HG02588 (cell line): ENCODE measurements at regions not wholly inside any gene's neighbourhood (a gene's known extent, or its start where the extent isn't known, plus 50 kb on each side); places are given as distances from the start of the nearest gene placed in this dataset.
"Not testable (repeated sequence)": the region's sequence is repeated elsewhere in the genome, so short reads cannot be mapped to it uniquely, and the experiment has no call there.

Experiments
- ATAC-seq: cut with Tn5 transposase; IDR thresholded peaks from one replicate; pipeline ENCODE4 v1.9.1; 2021; ENCODE audit warnings: mild to moderate bottlenecking, moderate library complexity; ENCODE audit not compliant: unreplicated experiment

GRCh38 chr5:167063788-167064187, 1227.7 kb upstream of the WWC1 start:
- ATAC-seq = no peak

DNA sequence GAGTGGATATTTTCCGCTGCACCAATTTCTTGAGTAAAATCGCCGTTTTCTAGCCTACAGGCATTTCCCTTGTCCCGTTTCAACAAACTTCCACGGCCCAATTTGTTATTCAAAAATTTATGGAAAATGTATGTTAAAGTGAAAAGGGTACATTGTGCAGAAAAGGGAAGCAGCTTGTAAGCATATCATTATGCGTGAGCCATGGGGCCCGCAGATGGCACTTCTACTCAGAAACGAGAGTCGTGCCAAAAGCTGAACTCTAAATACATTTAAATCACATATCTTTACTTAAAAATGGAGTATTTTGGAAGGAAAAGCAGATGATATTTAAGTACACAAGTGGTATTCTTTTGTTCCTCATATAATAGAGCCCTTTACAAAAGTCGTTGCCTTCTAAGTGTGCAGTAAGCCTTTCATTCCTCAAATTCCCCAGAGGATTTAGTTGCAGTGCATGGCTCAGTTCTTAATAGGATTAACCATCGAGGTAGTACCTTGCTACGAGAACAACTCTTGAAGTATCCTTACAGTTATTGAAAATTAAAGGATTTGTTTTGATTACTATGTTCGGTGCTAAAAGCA, 1227.2 kb upstream of the WWC1 start:
- ATAC-seq = no peak

DNA sequence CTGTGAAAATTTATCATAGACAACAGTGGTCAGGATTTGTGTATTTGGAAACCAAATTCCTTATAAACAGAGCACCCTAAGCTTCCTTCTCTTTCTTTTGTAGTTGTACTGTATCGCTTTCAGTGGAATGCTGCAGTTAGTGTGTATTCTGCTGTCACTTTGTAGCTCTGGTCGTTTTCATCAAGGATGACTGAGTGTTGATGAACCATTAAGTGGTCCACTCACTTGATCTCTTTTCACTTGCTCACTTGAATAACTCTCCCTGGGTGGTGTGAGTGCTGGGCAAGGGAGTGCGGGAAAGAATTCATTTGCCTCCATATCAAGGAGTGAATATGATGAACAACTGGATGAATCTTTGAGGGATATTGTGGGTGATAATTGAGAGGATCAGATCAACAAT, 1225.7 kb upstream of the WWC1 start:
- no peak for ATAC-seq

DNA sequence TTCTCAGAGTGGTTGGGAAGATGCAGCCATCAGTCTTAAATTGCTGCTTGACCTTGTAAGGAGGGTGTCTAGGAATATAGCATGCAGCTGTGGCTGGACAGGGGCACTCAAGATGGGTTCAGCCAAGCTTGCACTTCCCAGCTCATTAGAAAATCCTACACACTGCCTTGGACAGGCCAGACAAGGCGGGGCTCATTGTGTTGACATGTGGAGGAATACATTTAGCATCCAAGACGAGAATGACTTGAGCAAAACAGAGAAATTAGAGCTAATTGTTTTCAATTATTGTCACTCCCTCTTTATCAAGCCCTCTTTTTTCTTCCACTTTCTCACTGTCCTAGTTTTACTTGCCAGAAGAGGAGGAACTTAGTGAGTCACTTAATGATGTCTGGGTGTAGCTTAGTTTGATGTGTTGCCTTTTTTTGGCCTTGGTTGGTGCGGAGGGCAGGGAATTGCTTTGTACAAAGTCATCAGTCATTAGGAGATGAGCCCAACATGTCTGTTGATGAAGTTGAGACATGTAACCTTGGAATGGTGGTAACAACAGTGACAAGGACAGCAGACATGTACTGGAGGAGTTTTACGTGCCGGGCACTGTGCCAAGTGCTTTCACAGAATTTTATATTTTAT, 1219.3 kb upstream of the WWC1 start:
- ATAC-seq = no peak

DNA sequence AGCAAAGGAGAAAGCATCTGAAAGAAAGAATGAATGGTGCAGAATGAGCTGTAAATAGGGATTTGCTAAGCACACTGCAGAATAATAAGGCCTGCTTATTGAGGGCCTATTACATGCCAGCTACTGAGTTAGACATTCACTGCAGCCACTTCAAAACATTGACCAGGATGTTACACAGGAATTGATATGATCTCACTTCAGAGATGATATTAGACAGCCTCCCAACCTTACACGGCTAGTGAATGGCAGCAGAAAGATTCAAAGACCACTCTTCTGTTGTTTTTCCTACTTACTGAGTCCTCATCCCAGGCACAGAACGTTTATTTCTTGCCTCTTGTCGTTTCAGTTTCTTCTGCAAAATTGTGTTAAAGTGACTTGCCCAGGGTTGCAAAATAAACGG, 1209.9 kb upstream of the WWC1 start:
- no peak for ATAC-seq

- no peak for ATAC-seq
Observed at GRCh38 chr5:167096816-167097215, 1194.6 kb upstream of the WWC1 start.

DNA sequence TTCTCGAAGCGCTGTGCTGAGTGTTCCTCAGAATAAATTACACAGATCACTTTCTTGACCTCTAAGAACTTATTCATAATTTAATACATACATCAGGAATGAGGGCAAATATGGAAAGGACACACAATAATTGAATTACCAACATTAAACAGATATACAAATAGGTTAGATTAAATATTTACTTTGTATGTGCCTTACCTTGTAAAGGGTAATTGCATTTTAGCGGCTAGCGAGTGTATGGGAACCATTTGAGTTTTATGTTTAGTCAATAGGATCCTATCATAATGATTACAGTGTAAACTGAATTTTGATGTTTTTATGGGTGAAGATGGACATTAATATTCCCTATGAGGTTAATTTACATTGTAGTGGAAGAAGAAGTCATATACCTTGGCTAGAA, 1187.1 kb upstream of the WWC1 start:
- ATAC-seq = no peak

GRCh38 chr5:167105941-167106340, 1185.5 kb upstream of the WWC1 start:
- no peak for ATAC-seq

- no peak for ATAC-seq
Observed at GRCh38 chr5:167107684-167108083, 1183.8 kb upstream of the WWC1 start.

- not testable (repeated sequence) for ATAC-seq
Observed at GRCh38 chr5:167108266-167108665, 1183.2 kb upstream of the WWC1 start.

DNA sequence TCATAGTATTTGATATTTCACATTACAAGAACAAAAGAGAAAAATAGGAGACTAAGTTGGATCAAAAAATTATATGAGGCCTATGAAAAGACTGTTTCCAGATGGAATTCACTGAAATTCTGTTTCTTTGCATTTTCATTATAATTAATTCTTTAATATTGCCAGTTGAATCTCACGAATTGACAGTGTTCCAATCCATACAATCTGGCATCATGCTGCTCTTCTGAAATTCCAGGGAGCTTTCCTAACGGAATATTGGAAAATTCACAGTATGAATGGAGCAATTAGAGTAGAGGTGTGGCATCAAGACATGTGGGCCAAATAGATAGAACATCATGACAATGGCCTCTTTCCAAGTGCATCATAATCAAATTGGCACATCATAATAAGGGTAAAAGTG, 1178.9 kb upstream of the WWC1 start:
- no peak for ATAC-seq

DNA sequence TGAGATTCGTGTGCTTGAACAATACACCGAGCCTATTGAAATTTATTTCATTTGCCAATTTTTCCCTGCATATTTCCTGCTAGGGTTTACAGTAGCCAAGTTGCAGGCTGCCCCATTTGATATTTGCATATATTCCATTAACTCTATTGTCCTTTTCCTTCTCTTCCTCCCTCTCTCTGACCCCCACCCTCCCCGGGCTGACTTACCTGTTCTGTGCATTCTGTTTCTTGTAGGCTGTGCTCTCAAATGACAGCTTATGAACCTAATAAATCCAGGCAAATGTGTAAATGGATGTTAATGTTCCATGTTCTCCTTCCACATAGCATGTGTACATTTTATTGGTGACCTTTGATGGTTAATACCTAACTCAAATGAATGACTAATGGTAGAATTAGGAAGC, 1169.2 kb upstream of the WWC1 start:
- ATAC-seq = no peak

GRCh38 chr5:167123126-167123525, 1168.3 kb upstream of the WWC1 start:
- ATAC-seq = no peak

DNA sequence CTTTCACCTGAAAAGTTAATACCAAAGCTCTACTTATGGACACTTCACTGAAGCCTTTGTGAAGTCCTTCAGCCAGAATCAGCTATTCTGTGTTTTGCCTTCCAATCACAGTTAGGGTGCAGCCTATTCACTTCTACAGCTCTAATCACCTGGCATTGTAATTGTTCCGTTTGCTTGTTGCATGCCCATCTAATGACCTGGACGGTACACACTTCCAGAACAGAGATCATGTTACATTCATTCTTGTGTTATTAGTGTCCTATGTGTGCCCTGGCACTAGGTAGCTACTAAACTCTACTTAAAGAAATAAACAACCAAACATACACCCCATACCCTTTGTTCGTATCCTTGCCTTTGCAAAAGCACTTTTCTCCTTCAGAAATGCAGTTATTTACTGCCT, 1162.9 kb upstream of the WWC1 start:
- ATAC-seq = no peak

DNA sequence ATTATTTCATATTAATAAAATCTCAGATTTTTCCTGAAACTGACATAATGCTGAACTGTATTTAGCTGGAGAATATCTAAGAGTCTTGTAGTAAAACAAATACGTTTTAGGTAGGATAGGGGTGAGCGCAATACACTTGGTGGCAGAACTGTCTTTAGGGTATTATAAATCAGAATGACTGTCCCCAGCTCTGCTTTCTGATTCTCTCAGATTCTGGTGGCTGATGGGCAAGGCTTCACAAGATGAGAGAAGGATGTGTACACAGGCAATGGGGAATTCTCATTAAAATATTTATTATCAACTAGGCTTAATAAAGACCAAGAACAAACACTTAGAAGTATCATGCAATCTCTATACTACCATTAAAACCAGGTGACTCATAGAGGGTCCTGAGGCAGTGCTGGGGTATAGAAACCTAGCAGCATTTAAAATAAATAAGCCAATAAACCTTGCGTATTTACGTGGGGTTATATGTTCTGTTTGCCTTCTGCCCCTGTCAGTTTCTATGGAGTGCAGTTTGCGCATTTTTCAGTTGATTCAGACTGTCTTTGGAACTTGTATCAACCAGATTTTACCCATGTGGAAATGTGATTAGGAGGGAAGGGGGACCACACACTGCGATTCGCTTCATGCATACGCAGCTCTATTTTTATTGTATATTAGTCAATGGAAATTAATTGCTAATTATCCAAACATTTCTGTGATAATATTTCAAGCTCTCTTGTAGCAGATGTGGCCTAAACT, 1150.7 kb upstream of the WWC1 start:
- ATAC-seq = no peak

DNA sequence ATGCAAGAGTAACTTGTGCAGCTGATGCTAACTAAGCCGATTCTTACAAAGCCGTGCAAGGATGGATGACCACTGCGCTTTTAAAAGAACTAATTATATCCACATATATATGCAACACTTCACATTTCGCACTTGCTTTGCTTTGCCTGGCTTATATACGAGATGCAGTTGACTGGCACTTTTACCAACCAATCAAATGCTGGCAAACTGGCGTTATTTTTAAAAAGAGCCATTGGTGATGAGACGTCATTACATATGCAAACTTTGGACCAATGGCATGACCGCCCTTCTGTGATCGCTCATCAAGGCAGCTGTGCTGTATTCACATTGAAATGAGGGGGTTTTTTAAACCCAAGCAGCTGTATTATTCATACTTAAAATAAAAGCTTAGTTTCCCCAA, 1147.7 kb upstream of the WWC1 start:
- ATAC-seq = no peak

- ATAC-seq = no peak
Observed at GRCh38 chr5:167145841-167146240, 1145.6 kb upstream of the WWC1 start.

GRCh38 chr5:167147879-167148278, 1143.6 kb upstream of the WWC1 start:
- no peak for ATAC-seq

DNA sequence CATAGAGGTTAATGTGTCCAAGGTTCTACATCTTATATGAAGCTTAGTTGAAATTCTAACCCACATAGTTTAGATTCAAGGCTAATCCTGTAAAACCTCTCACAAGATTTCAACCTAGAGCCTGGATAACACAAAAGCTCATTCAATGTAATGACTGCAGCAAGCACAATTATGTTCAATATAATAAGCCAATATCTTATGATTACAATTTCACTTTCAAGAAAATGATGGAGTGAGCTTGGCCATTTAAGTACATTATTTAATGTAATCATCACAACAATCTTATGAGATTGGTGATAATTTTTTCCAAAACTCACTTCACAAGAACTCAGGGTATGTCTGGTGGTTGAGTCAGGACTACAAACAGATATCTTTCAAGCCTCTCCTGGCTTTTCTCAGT, 1140.8 kb upstream of the WWC1 start:
- ATAC-seq = no peak

DNA sequence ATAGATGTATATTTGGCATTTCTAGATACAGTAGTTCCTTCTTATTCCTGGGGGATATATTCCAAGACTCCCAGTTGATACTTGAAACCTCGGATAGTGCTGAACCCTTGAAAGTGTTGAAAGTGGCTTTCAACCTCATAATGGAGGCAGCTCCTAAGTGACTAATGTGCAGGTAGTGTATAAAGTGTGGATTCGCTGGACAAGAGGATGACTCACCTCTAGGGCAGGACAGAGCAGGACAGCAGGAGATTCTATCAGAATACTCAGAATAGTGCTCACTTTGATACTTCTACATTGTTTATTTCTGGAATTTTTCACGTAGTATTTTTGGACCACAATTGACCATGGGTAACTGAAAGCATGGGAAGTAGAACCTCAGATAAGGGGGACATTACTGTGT, 1138.9 kb upstream of the WWC1 start:
- ATAC-seq = no peak

GRCh38 chr5:167155387-167156005, 1135.9 kb upstream of the WWC1 start:
- no peak for ATAC-seq

- ATAC-seq = no peak
Observed at GRCh38 chr5:167156446-167156845, 1135.0 kb upstream of the WWC1 start.
